NCI-H2107 treated with DMSO at 0.1 percent for 48 hours (cell line): ENCODE measurements at regions not wholly inside any gene's neighbourhood (a gene's known extent, or its start where the extent isn't known, plus 50 kb on each side); places are given as distances from the start of the nearest gene placed in this dataset.
A peak's percentile ranks its signal among the peaks of the same experiment; 100 is the strongest.

Source experiments
- DNase-seq: peaks from one replicate; lab custom pipeline; 2025; ENCODE audit not compliant: unreplicated experiment; lab: John Stamatoyannopoulos, UW

- no peak for DNase-seq
Observed at GRCh38 chr5:104736073-104736472, 1173.5 kb upstream of the NUDT12 start.

GRCh38 chr5:104734046-104734445 is 1171.5 kb upstream of the NUDT12 start:
- DNase-seq, result no peak

- no peak for DNase-seq
Observed at GRCh38 chr5:104733063-104733669, 1170.6 kb upstream of the NUDT12 start.

GRCh38 chr5:104731331-104731730 is 1168.7 kb upstream of the NUDT12 start:
- DNase-seq, result no peak

GRCh38 chr5:104708027-104708426 is 1145.4 kb upstream of the NUDT12 start:
- DNase-seq, result no peak

GRCh38 chr5:104706600-104706999 is 1144.0 kb upstream of the NUDT12 start:
- DNase-seq, result no peak

GRCh38 chr5:104702212-104702611 is 1139.6 kb upstream of the NUDT12 start:
- DNase-seq, result no peak

- no peak for DNase-seq
Observed at GRCh38 chr5:104699438-104699837, 1136.8 kb upstream of the NUDT12 start.

GRCh38 chr5:104661256-104661655 is 1098.7 kb upstream of the NUDT12 start:
- DNase-seq, result no peak

- DNase-seq, result no peak
Observed at GRCh38 chr5:104659497-104659896, 1096.9 kb upstream of the NUDT12 start.

- DNase-seq, result no peak
Observed at GRCh38 chr5:104652271-104652861, 1089.8 kb upstream of the NUDT12 start.

GRCh38 chr5:104650313-104651055 is 1087.9 kb upstream of the NUDT12 start:
- no peak for DNase-seq

GRCh38 chr5:104646416-104646815 is 1083.8 kb upstream of the NUDT12 start:
- no peak for DNase-seq

GRCh38 chr5:104643320-104643719 is 1080.7 kb upstream of the NUDT12 start:
- DNase-seq, result no peak

- DNase-seq, result no peak
Observed at GRCh38 chr5:104635227-104635626, 1072.6 kb upstream of the NUDT12 start.

- no peak for DNase-seq
Observed at GRCh38 chr5:104628911-104629310, 1066.3 kb upstream of the NUDT12 start.

GRCh38 chr5:104626122-104626521 is 1063.5 kb upstream of the NUDT12 start:
- no peak for DNase-seq

- no peak for DNase-seq
Observed at GRCh38 chr5:104612005-104612404, 1049.4 kb upstream of the NUDT12 start.

GRCh38 chr5:104611135-104611767 is 1048.7 kb upstream of the NUDT12 start:
- DNase-seq, result no peak

GRCh38 chr5:104606258-104606829 is 1043.8 kb upstream of the NUDT12 start:
- peak; percentile 42 for DNase-seq

GRCh38 chr5:104599726-104600125 is 1037.1 kb upstream of the NUDT12 start:
- no peak for DNase-seq

- DNase-seq, result no peak
Observed at GRCh38 chr5:104598285-104598684, 1035.7 kb upstream of the NUDT12 start.
